ENCODE measurements at regions not wholly inside any gene's neighbourhood (a gene's known extent, or its start where the extent isn't known, plus 50 kb on each side); places are given as distances from the start of the nearest gene placed in this dataset.
A peak's percentile ranks its signal among the peaks of the same experiment; 100 is the strongest.

DNA sequence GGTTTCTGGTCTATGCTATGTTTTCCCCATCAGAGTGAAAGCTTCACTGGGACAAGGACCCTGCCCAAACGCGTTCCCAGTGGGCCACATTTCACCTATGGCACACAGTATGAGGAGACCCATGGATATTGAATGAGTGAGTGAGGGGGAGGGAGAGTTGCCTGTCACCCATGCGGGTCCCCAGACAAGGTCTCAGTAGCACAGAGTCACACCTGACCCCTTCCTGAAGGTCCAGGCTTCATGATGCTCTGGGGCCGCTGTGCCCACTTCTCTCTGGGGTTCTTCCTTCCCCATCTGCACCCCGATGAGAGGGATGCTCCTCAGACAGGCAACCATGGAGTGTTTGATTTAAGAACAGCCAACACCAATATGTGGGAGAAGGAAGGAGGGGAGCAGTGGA lies 72.3 kb upstream of the CSF3R start:
- H3K36me3 Mint-ChIP-seq, result no peaks in the 10 kb centered on the region
- no peaks in the 10 kb centered on the region for H3K9me3 Mint-ChIP-seq
- ChIA-PET POLR2A (no interaction called here), CTCF (no interaction called here)
- no peaks in the 10 kb centered on the region for H3K36me3 ChIP-seq (ENCODE audit: control insufficient read depth in 2 of 2, extremely low read depth in 1 of 2, insufficient read depth in 1 of 2, low read length in 1 of 2)
- H3K27ac Mint-ChIP-seq, result no peak overlapping the region
- H3K27ac ChIP-seq (ENCODE audit: low read length), result no peak overlapping the region
- H3K27me3 Mint-ChIP-seq, result peaks cover 38 to 51% of the 10 kb centered on the region in 2 donors
- peaks cover 2 to 34% of the 10 kb centered on the region in 2 experiments for H3K27me3 ChIP-seq (replicated peaks in 1 of 2; ENCODE audit: control insufficient read depth in 2 of 2, extremely low read depth in 1 of 2, insufficient read depth in 2 of 2, low read length in 1 of 2)
- H3K4me3 ChIP-seq (ENCODE audit: control insufficient read depth in 1 of 2, extremely low read depth in 1 of 2, low read length in 1 of 2), result no peak overlapping the region
- 80% methylated on average over 2 of the region's 5 CpGs for WGBS (ENCODE audit: insufficient coverage)
- ATAC-seq (replicated peaks in 1 of 4) (no peak), DNase-seq (no peak)
- H3K4me1 Mint-ChIP-seq, result peaks cover 0 to 9% (median 0%) of the 10 kb centered on the region in 3 donors
- no peaks in the 10 kb centered on the region for H3K9me3 ChIP-seq
- H3K4me3 Mint-ChIP-seq, result no peak overlapping the region
- no peaks in the 10 kb centered on the region for H3K4me1 ChIP-seq (ENCODE audit: control insufficient read depth in 1 of 2, extremely low read depth in 1 of 2, insufficient read depth in 2 of 2, low read length in 2 of 2)

DNA sequence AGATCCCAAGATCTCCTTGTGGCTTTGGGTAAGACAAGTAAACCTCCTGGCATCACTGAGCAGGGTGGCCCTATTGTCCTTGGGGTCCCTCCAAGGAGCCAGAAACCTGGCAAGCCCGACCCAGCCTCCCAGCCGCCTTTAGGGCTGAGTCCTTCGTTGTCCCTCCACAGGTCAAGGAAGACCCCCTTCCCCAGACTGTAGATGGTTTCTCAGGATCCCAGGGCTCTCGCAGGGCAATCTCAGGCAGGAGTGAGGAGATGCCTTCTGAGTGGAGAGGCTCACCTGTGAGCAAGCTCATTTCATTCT lies 71.6 kb upstream of the CSF3R start:
- Mint-ChIP-seq H3K27me3 (peaks cover 35 to 53% of the 10 kb centered on the region in 2 donors), H3K27ac (no peak overlapping the region)

DNA sequence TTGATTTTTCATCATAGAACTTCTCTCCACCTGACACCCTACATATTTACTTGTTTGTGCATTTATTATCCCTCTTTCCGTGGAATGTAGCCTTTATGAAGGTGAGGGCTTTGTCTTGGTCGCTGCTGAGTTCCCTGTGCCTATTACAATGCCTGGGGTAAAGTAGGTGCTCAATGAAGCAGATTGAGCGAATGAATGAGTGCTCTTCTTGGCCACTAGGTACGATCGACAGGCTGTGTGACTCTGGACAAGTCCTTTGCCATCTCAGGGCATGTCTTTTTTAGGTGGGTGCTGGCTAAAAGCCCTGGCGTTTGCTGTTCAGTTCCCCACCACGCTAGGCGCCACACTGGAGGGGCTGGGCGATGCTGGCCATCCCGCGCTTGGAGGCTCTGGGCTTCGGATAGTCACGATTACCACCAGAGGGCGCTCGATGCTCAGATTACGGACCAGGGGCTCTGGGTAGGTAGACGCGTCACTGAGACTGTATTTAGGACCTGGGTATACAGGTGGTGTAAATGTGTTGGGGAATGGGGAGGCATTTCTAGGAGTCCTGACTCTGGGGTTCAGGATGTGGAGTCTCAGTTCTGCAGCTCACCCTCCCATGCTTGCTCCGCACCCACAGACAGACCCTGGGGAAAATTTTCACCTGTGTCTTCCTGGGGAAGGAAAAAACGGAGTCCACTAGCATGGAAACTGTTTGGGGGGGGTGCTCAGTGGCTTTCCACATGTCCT lies 71.0 kb upstream of the CSF3R start:
- Mint-ChIP-seq H3K36me3 (no peaks in the 10 kb centered on the region), H3K4me3 (no peak overlapping the region), H3K9me3 (no peaks in the 10 kb centered on the region), H3K27ac (no peak overlapping the region), H3K4me1 (peaks cover 0 to 5% (median 0%) of the 10 kb centered on the region in 3 donors), H3K27me3 (peaks cover 35 to 53% of the 10 kb centered on the region in 2 donors)
- DNase-seq (peak; percentile 7 to 75 (median 48)), ATAC-seq (replicated peaks in 1 of 4) (peak; percentile 47 to 64 (median 56))
- Histone ChIP-seq H3K4me3 (ENCODE audit: control insufficient read depth in 1 of 2, extremely low read depth in 1 of 2, low read length in 1 of 2) (no peak overlapping the region), H3K4me1 (ENCODE audit: control insufficient read depth in 1 of 2, extremely low read depth in 1 of 2, insufficient read depth in 2 of 2, low read length in 2 of 2) (no peaks in the 10 kb centered on the region), H3K27ac (ENCODE audit: low read length) (no peak overlapping the region), H3K27me3 (replicated peaks in 1 of 2; ENCODE audit: control insufficient read depth in 2 of 2, extremely low read depth in 1 of 2, insufficient read depth in 2 of 2, low read length in 1 of 2) (peaks cover 2 to 34% of the 10 kb centered on the region in 2 experiments), H3K36me3 (ENCODE audit: control insufficient read depth in 2 of 2, extremely low read depth in 1 of 2, insufficient read depth in 1 of 2, low read length in 1 of 2) (no peaks in the 10 kb centered on the region), H3K9me3 (no peaks in the 10 kb centered on the region)
- ChIA-PET POLR2A (no interaction called here), CTCF (interaction anchor here in 1 of 2 donors (0.6 kb wide), 1 partner anchor 210 kb away, joined by 3 read pairs; no protein-coding TSS in a partner anchor)
- 16% methylated on average over 17 of the region's 20 CpGs for WGBS (ENCODE audit: insufficient coverage)

More for the DNA sequence above, 71.6 kb upstream of the CSF3R start:
- H3K4me3 Mint-ChIP-seq, result no peak overlapping the region
- no peaks in the 10 kb centered on the region for H3K9me3 Mint-ChIP-seq
- ATAC-seq (replicated peaks in 1 of 4) (no peak), DNase-seq (no peak)
- 87% methylated on average over 3 of the region's 4 CpGs for WGBS (ENCODE audit: insufficient coverage)
- no peaks in the 10 kb centered on the region for H3K36me3 Mint-ChIP-seq
- POLR2A ChIA-PET, result no interaction called here
- Histone ChIP-seq H3K27ac (ENCODE audit: low read length) (no peak overlapping the region), H3K9me3 (no peaks in the 10 kb centered on the region), H3K4me3 (ENCODE audit: control insufficient read depth in 1 of 2, extremely low read depth in 1 of 2, low read length in 1 of 2) (no peak overlapping the region), H3K4me1 (ENCODE audit: control insufficient read depth in 1 of 2, extremely low read depth in 1 of 2, insufficient read depth in 2 of 2, low read length in 2 of 2) (no peaks in the 10 kb centered on the region), H3K27me3 (replicated peaks in 1 of 2; ENCODE audit: control insufficient read depth in 2 of 2, extremely low read depth in 1 of 2, insufficient read depth in 2 of 2, low read length in 1 of 2) (peaks cover 2 to 34% of the 10 kb centered on the region in 2 experiments), H3K36me3 (ENCODE audit: control insufficient read depth in 2 of 2, extremely low read depth in 1 of 2, insufficient read depth in 1 of 2, low read length in 1 of 2) (no peaks in the 10 kb centered on the region)
- CTCF ChIA-PET, result no interaction called here
- peaks cover 0 to 5% (median 0%) of the 10 kb centered on the region in 3 donors for H3K4me1 Mint-ChIP-seq

DNA sequence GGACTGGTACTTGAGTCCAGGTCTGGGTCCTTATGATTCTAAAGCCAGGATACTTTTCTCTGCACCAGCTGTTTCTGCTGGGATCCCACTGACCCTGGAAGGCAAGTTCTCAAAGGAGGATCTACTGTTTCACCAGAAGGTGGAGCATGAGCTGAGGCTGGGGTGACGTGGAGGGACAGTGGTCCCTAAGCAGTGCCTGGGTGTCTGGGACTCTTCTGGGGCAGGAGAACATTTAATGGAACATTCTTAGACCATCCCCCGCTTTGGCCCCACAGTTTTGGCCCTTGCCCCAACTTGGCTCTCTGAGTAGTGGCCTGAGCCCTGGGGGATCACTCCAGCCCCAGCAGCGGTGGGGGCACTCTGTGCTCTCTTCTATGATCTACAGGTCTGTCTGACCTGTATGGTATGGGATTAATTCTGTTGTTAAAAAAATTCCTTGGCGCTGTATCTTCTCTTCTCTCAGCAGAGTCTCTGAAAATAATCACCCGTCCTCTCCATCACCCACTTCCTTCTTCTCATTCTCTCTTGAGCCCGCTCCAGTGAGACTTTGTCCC lies 60.3 kb upstream of the CSF3R start:
- Histone ChIP-seq H3K36me3 (ENCODE audit: control insufficient read depth in 2 of 2, extremely low read depth in 1 of 2, insufficient read depth in 1 of 2, low read length in 1 of 2) (no peaks in the 10 kb centered on the region), H3K27me3 (replicated peaks in 1 of 2; ENCODE audit: control insufficient read depth in 2 of 2, extremely low read depth in 1 of 2, insufficient read depth in 2 of 2, low read length in 1 of 2) (peaks cover 0 to 23% of the 10 kb centered on the region in 2 experiments), H3K4me3 (ENCODE audit: control insufficient read depth in 1 of 2, extremely low read depth in 1 of 2, low read length in 1 of 2) (no peak overlapping the region), H3K9me3 (no peaks in the 10 kb centered on the region), H3K4me1 (ENCODE audit: control insufficient read depth in 1 of 2, extremely low read depth in 1 of 2, insufficient read depth in 2 of 2, low read length in 2 of 2) (no peaks in the 10 kb centered on the region), H3K27ac (ENCODE audit: low read length) (no peak overlapping the region)
- Mint-ChIP-seq H3K27ac (peak overlapping the region in 1 of 2 donors; percentile 61), H3K36me3 (no peaks in the 10 kb centered on the region), H3K4me1 (no peaks in the 10 kb centered on the region), H3K9me3 (no peaks in the 10 kb centered on the region), H3K4me3 (no peak overlapping the region), H3K27me3 (peaks cover 26 to 40% of the 10 kb centered on the region in 2 donors)
- CTCF ChIA-PET, result no interaction called here
- 48% methylated on average over 4 of the region's 6 CpGs for WGBS (ENCODE audit: insufficient coverage)
- POLR2A ChIA-PET, result no interaction called here
- ATAC-seq (replicated peaks in 1 of 4), result no peak
- no peak for DNase-seq

DNA sequence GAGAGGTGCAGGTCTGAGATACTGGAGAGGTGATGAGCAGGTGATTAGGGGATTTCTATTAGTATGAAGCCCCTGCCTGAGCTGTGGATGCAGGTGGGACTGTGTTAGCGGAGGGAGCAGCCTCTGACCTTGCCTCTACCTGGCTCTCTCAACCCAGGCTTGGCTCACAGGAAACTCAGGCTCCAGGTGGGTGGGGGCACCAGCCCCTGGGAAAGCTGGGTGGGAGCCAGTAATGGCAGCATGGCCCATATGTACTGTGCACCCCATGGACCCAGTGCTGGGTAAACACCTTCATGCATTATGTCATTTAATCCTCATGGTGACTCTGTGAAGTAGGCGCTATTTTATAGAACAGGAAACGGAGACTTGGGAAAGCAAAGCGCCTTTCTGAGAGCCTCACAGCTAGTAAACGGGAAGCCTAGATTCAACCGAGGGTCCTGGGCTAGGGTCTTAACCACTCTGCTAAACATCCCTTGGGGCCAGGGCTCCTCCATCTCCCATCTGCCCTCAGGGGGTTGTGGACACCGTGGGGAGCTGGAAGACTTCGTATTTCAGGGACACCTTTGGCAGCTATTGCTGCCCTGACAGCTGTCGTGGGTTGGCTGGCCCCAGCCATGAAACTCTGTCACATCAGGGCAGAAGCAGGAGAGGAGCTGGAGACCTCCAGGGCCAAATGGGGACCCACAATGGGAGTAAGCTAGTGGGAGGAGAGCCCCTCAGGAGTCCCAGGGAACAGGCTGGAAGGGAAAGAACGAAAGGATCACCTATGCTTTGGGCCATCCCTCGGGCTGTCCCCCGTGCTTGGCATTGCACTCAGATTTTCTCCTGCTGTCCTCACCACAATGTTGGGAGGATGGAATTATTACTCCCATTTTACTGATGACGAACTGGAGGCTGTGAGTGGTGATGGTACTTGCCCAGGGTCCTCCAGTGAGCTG lies 59.6 kb upstream of the CSF3R start:
- Histone ChIP-seq H3K27ac (ENCODE audit: low read length) (no peak overlapping the region), H3K9me3 (no peaks in the 10 kb centered on the region), H3K4me3 (ENCODE audit: control insufficient read depth in 1 of 2, extremely low read depth in 1 of 2, low read length in 1 of 2) (no peak overlapping the region), H3K4me1 (ENCODE audit: control insufficient read depth in 1 of 2, extremely low read depth in 1 of 2, insufficient read depth in 2 of 2, low read length in 2 of 2) (no peaks in the 10 kb centered on the region), H3K36me3 (ENCODE audit: control insufficient read depth in 2 of 2, extremely low read depth in 1 of 2, insufficient read depth in 1 of 2, low read length in 1 of 2) (no peaks in the 10 kb centered on the region), H3K27me3 (replicated peaks in 1 of 2; ENCODE audit: control insufficient read depth in 2 of 2, extremely low read depth in 1 of 2, insufficient read depth in 2 of 2, low read length in 1 of 2) (peaks cover 0 to 24% of the 10 kb centered on the region in 2 experiments)
- ATAC-seq (replicated peaks in 1 of 4) (no peak), DNase-seq (no peak)
- Mint-ChIP-seq H3K4me1 (no peaks in the 10 kb centered on the region), H3K27me3 (peaks cover 27 to 42% of the 10 kb centered on the region in 2 donors), H3K36me3 (no peaks in the 10 kb centered on the region), H3K9me3 (no peaks in the 10 kb centered on the region), H3K27ac (no peak overlapping the region), H3K4me3 (no peak overlapping the region)
- 45% methylated on average over 4 of the region's 13 CpGs for WGBS (ENCODE audit: insufficient coverage)
- POLR2A ChIA-PET, result no interaction called here
- CTCF ChIA-PET, result no interaction called here

DNA sequence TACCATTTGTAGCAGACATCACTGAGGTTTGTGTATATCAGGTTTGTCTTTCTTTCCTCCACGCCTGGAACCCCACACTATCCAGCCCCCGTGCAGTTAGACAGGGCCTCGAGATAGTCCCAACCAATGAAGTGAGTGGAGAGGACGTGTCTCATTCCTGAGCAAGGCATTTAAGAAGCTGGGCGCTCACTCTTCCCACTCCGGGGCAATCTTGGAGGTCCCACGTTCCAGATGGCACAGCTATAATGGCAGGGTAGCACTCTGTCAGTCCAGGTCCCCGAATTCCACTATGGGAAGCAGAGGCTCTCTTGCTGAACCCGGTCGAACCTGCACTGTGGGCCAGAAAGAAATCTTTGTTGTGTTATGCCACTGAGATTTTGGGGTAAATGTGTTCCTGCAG lies 57.3 kb upstream of the CSF3R start:
- Mint-ChIP-seq H3K27me3 (peaks cover 26 to 50% of the 10 kb centered on the region in 2 donors), H3K9me3 (no peaks in the 10 kb centered on the region), H3K27ac (no peak overlapping the region), H3K4me3 (no peak overlapping the region), H3K36me3 (no peaks in the 10 kb centered on the region), H3K4me1 (no peaks in the 10 kb centered on the region)
- no peaks in the 10 kb centered on the region for H3K36me3 ChIP-seq (ENCODE audit: control insufficient read depth in 2 of 2, extremely low read depth in 1 of 2, insufficient read depth in 1 of 2, low read length in 1 of 2)
- no peak overlapping the region for H3K4me3 ChIP-seq (ENCODE audit: control insufficient read depth in 1 of 2, extremely low read depth in 1 of 2, low read length in 1 of 2)
- H3K27ac ChIP-seq (ENCODE audit: low read length), result no peak overlapping the region
- H3K27me3 ChIP-seq (replicated peaks in 1 of 2; ENCODE audit: control insufficient read depth in 2 of 2, extremely low read depth in 1 of 2, insufficient read depth in 2 of 2, low read length in 1 of 2), result peaks cover 0 to 27% of the 10 kb centered on the region in 2 experiments
- 67% methylated on average over 5 of the region's 10 CpGs for WGBS (ENCODE audit: insufficient coverage)
- ChIA-PET CTCF (no interaction called here), POLR2A (no interaction called here)
- no peaks in the 10 kb centered on the region for H3K4me1 ChIP-seq (ENCODE audit: control insufficient read depth in 1 of 2, extremely low read depth in 1 of 2, insufficient read depth in 2 of 2, low read length in 2 of 2)
- no peak for ATAC-seq (replicated peaks in 1 of 4)
- no peaks in the 10 kb centered on the region for H3K9me3 ChIP-seq
- DNase-seq, result no peak

Measured in T-cell (primary cell).